H1 (cell line): ENCODE measurements at regions not wholly inside any gene's neighbourhood (a gene's known extent, or its start where the extent isn't known, plus 50 kb on each side); places are given as distances from the start of the nearest gene placed in this dataset.

ENCODE experiments used
- CTCF ChIA-PET: fragments of 300-600 bp; sonication (Branson Sonifier 250); formaldehyde crosslinking; loops from one replicate; lab custom pipeline; 2021; ENCODE audit not compliant: partially characterized antibody; lab: Charles Lee
- POLR2A ChIA-PET: fragments of 300-600 bp; sonication (Branson Sonifier 250); formaldehyde crosslinking; loops from one replicate; lab custom pipeline; 2021; ENCODE audit warnings: inconsistent platforms; ENCODE audit not compliant: partially characterized antibody; lab: Charles Lee
- DNase-seq, 2 experiments: peaks; one replicate each; pipeline versions ENCODE4 v3.0.0 to v3.0.0-alpha.2; 2010 to 2022; ENCODE audit warnings: low spot score in 2 of 2, low read depth in 1 of 2, mixed read lengths in 1 of 2
- FAIRE-seq: peaks from 2 replicates; lab custom pipeline; 2011; peaks lifted over from hg19 to GRCh38; lab: Jason Lieb, UNC
- H2AFZ ChIP-seq: 2 replicates; pipeline ENCODE4 v1.8.1; 2012; ENCODE audit warnings: low read length, inconsistent platforms
- H2AK5ac ChIP-seq: 2 replicates; pipeline ENCODE4 v1.6.1; 2013; ENCODE audit warnings: low read depth, low read length
- H2BK120ac ChIP-seq: replicated peaks from 2 replicates; pipeline ENCODE3; 2013; ENCODE audit warnings: low read depth, low read length, inconsistent platforms
- H2BK12ac ChIP-seq: 2 replicates; pipeline ENCODE4 v1.6.1; 2013; ENCODE audit warnings: low read depth, low read length
- H2BK15ac ChIP-seq: 2 replicates; pipeline ENCODE4 v1.6.1; 2013; ENCODE audit warnings: low read length
- H2BK20ac ChIP-seq: 2 replicates; pipeline ENCODE4 v1.6.1; 2013; ENCODE audit warnings: low read length
- H2BK5ac ChIP-seq: 2 replicates; pipeline ENCODE4 v1.6.1; 2013; ENCODE audit warnings: low read depth, low read length
- H3K14ac ChIP-seq: 2 replicates; pipeline ENCODE4 v1.6.1; 2013; ENCODE audit warnings: inconsistent platforms; ENCODE audit not compliant: insufficient read length
- H3K18ac ChIP-seq: 2 replicates; pipeline ENCODE4 v1.6.1; 2013; ENCODE audit warnings: low read length; ENCODE audit errors: extremely low read depth
- H3K23ac ChIP-seq: 2 replicates; pipeline ENCODE4 v1.6.1; 2013; ENCODE audit warnings: inconsistent platforms; ENCODE audit not compliant: insufficient read length
- H3K23me2 ChIP-seq: 2 replicates; pipeline ENCODE4 v1.6.1; 2013; ENCODE audit warnings: low read depth, low read length
- H3K27ac ChIP-seq: 2 replicates; pipeline ENCODE4 v1.6.1; 2011; ENCODE audit warnings: low read depth, low read length, inconsistent platforms
- H3K27me3 ChIP-seq, 4 experiments: replicated peaks in 1 of 4; 1 replicate in 1 of 4; 2 replicates in 3 of 4; pipeline versions ENCODE4 v1.6.1 to v1.8.1; 2011 to 2013; ENCODE audit warnings: low read length in 3 of 4, mild to moderate bottlenecking in 3 of 4, inconsistent platforms in 2 of 4, mixed read lengths in 2 of 4, moderate library complexity in 1 of 4; ENCODE audit not compliant: control insufficient read depth in 3 of 4, insufficient read depth in 3 of 4; ENCODE audit errors: extremely low read depth in 1 of 4
- H3K36me3 ChIP-seq, 4 experiments: 2 replicates each; pipeline versions ENCODE4 v1.6.1 to v1.8.1; 2011 to 2013; ENCODE audit warnings: mild to moderate bottlenecking in 4 of 4, low read length in 3 of 4, moderate library complexity in 2 of 4, control low read depth in 1 of 4, inconsistent platforms in 1 of 4; ENCODE audit not compliant: insufficient read depth in 4 of 4, control insufficient read depth in 2 of 4
- H3K4ac ChIP-seq: replicated peaks from 2 replicates; pipeline ENCODE3; 2013; ENCODE audit warnings: low read length, low read depth, mixed read lengths, inconsistent platforms; ENCODE audit not compliant: insufficient read length
- H3K4me1 ChIP-seq, 4 experiments: replicated peaks in 1 of 4; 1 replicate in 1 of 4; 2 replicates in 3 of 4; pipeline versions ENCODE4 v1.6.1 to v1.8.1; 2011 to 2013; ENCODE audit warnings: low read length in 3 of 4, inconsistent platforms in 2 of 4, mixed read lengths in 1 of 4; ENCODE audit not compliant: insufficient read depth in 4 of 4, control insufficient read depth in 3 of 4
- H3K4me2 ChIP-seq, 2 experiments: 2 replicates each; pipeline versions ENCODE4 v1.6.1 to v1.8.1; 2011 to 2013; ENCODE audit warnings: low read depth in 2 of 2, low read length in 2 of 2, control low read depth in 1 of 2, inconsistent platforms in 1 of 2, mild to moderate bottlenecking in 1 of 2; ENCODE audit not compliant: insufficient read depth in 1 of 2
- H3K4me3 ChIP-seq, 4 experiments: fragments of 200-600, 300-600 bp in 1 of 4; sonication (generic), shearing (Covaris generic), sonication (Bioruptor Twin) in 1 of 4; 2 replicates each; pipeline versions ENCODE4 v1.5.1 to v1.8.1; 2011 to 2016; ENCODE audit warnings: low read length in 4 of 4, low read depth in 3 of 4, control low read depth in 2 of 4, inconsistent platforms in 2 of 4, mild to moderate bottlenecking in 2 of 4, mixed read lengths in 1 of 4, moderate library complexity in 1 of 4; ENCODE audit not compliant: insufficient read depth in 2 of 4; ENCODE audit errors: extremely low read depth in 1 of 4
- H3K56ac ChIP-seq: replicated peaks from 2 replicates; pipeline ENCODE3; 2013; ENCODE audit warnings: low read depth, mild to moderate bottlenecking, mixed read lengths, low read length, inconsistent platforms; ENCODE audit not compliant: insufficient read length
- H3K79me1 ChIP-seq: 2 replicates; pipeline ENCODE4 v1.6.1; 2013; ENCODE audit warnings: low read depth, low read length, control low read depth
- H3K79me2 ChIP-seq, 2 experiments: 2 replicates each; pipeline versions ENCODE4 v1.6.1 to v1.8.1; 2012 to 2013; ENCODE audit warnings: low read length in 2 of 2, mild to moderate bottlenecking in 2 of 2, inconsistent platforms in 1 of 2; ENCODE audit not compliant: insufficient read depth in 2 of 2, control insufficient read depth in 1 of 2
- H3K9ac ChIP-seq, 4 experiments: replicated peaks in 1 of 4; 1 replicate in 1 of 4; 2 replicates in 3 of 4; pipeline versions ENCODE4 v1.6.1 to v1.8.1; 2011 to 2013; ENCODE audit warnings: low read depth in 3 of 4, low read length in 3 of 4, control low read depth in 2 of 4, mild to moderate bottlenecking in 2 of 4, moderate library complexity in 2 of 4, inconsistent platforms in 1 of 4; ENCODE audit errors: extremely low read depth in 1 of 4
- H3K9me3 ChIP-seq, 2 experiments: 2 replicates each; pipeline versions ENCODE4 v1.6.1 to v1.8.1; 2012 to 2013; ENCODE audit warnings: mild to moderate bottlenecking in 2 of 2, moderate library complexity in 2 of 2, control low read depth in 1 of 2, inconsistent platforms in 1 of 2, low read depth in 1 of 2, low read length in 1 of 2, mixed read lengths in 1 of 2; ENCODE audit not compliant: insufficient read depth in 2 of 2
- H4K20me1 ChIP-seq, 2 experiments: replicated peaks in 1 of 2; 2 replicates each; pipeline versions ENCODE3 to v1.8.1; 2011 to 2013; ENCODE audit warnings: inconsistent platforms in 2 of 2, low read length in 2 of 2, mild to moderate bottlenecking in 1 of 2; ENCODE audit not compliant: insufficient read depth in 2 of 2, control insufficient read depth in 1 of 2
- H4K5ac ChIP-seq: 2 replicates; pipeline ENCODE4 v1.6.1; 2013; ENCODE audit warnings: low read length, low read depth, mixed read lengths, inconsistent platforms; ENCODE audit not compliant: insufficient read length
- H4K8ac ChIP-seq: 2 replicates; pipeline ENCODE4 v1.8.0; 2013; ENCODE audit warnings: mild to moderate bottlenecking, moderate library complexity, low read length, inconsistent platforms; ENCODE audit not compliant: insufficient read depth; ENCODE audit errors: extremely low read depth
- H4K91ac ChIP-seq: replicated peaks from 2 replicates; pipeline ENCODE3; 2013; ENCODE audit warnings: low read length, mixed read lengths, inconsistent platforms; ENCODE audit not compliant: insufficient read length
- ASH2L ChIP-seq: fragments of 200-600, 300-600 bp; sonication (generic); IDR thresholded peaks from one replicate; pipeline ENCODE4 v1.7.1; 2017; ENCODE audit warnings: low read length
- CBX5 ChIP-seq: fragments of 300-800, 300-1000 bp; sonication (generic); IDR thresholded peaks from 2 replicates; pipeline ENCODE4 v1.7.1; 2016; ENCODE audit warnings: antibody characterized with exemption, low read length, low read depth
- CEBPB ChIP-seq: IDR thresholded peaks from 2 replicates; pipeline ENCODE4 v1.6.1; 2012; ENCODE audit warnings: low read depth, low read length
- CHD2 ChIP-seq: IDR thresholded peaks from 2 replicates; pipeline ENCODE4 v1.6.1; 2012; ENCODE audit warnings: low read length, improper control_type of control experiment
- EGR1 ChIP-seq: IDR thresholded peaks from 2 replicates; pipeline ENCODE4 v1.6.1; 2011; ENCODE audit warnings: low read depth, low read length, borderline replicate concordance
- GTF2F1 ChIP-seq: IDR thresholded peaks from 2 replicates; pipeline ENCODE4 v1.6.1; 2012; ENCODE audit warnings: low read depth, low read length, improper control_type of control experiment, borderline replicate concordance
- KDM4A ChIP-seq: IDR thresholded peaks from one replicate; pipeline ENCODE4 v1.7.1; 2012; ENCODE audit warnings: low read depth, mild to moderate bottlenecking, moderate library complexity, low read length, inconsistent platforms; ENCODE audit not compliant: severe bottlenecking
- MAFK ChIP-seq: IDR thresholded peaks from 2 replicates; pipeline ENCODE4 v1.6.1; 2012; ENCODE audit warnings: low read depth, mild to moderate bottlenecking, improper control_type of control experiment, low read length
- NANOG ChIP-seq: IDR thresholded peaks from 2 replicates; pipeline ENCODE4 v1.6.1; 2011; ENCODE audit warnings: low read length, low read depth, mild to moderate bottlenecking, inconsistent platforms; ENCODE audit not compliant: insufficient read depth, poor library complexity, severe bottlenecking
- NRF1 ChIP-seq: IDR thresholded peaks from 2 replicates; pipeline ENCODE4 v1.6.1; 2011; ENCODE audit warnings: mild to moderate bottlenecking, low read depth, low read length, improper control_type of control experiment
- PHF8 ChIP-seq: fragments of 200-600 bp; sonication (generic); conservative IDR thresholded peaks from 2 replicates; pipeline ENCODE4 v1.7.1; 2012; ENCODE audit warnings: low read depth, mild to moderate bottlenecking, inconsistent platforms, low read length, moderate library complexity
- POU5F1 ChIP-seq: IDR thresholded peaks from 2 replicates; pipeline ENCODE4 v1.6.1; 2011; ENCODE audit warnings: low read depth, mild to moderate bottlenecking, low read length, moderate library complexity
- SP1 ChIP-seq: IDR thresholded peaks from 2 replicates; pipeline ENCODE4 v1.6.1; 2011; ENCODE audit warnings: low read depth, low read length
- SP4 ChIP-seq: IDR thresholded peaks from 2 replicates; pipeline ENCODE4 v1.6.1; 2012; ENCODE audit warnings: low read length, inconsistent platforms
- WGBS, 2 experiments: shearing (Covaris generic) in 1 of 2; methylation state at CpG; one replicate each; pipeline versions ENCODE4 v1.1.6 to v1.1.7; 2013 to 2015; ENCODE audit warnings: low lambda C conversion rate in 2 of 2, mixed read lengths in 2 of 2, inconsistent platforms in 1 of 2, low coverage in 1 of 2, missing lambda C conversion rate in 1 of 2; ENCODE audit not compliant: insufficient replicate concordance in 2 of 2, insufficient coverage in 1 of 2, insufficient read length in 1 of 2; ENCODE audit errors: extremely low coverage in 1 of 2, missing lambda C conversion rate in 1 of 2; 5-methylcytosine and 5-hydroxymethylcytosine counted together
- TF ChIP-seq, protein P1 (sequence below): IDR thresholded peaks from 2 replicates; pipeline ENCODE4 v1.6.1; 2011; ENCODE audit warnings: low read depth, mild to moderate bottlenecking, low read length; ENCODE audit not compliant: insufficient read depth

DNA sequence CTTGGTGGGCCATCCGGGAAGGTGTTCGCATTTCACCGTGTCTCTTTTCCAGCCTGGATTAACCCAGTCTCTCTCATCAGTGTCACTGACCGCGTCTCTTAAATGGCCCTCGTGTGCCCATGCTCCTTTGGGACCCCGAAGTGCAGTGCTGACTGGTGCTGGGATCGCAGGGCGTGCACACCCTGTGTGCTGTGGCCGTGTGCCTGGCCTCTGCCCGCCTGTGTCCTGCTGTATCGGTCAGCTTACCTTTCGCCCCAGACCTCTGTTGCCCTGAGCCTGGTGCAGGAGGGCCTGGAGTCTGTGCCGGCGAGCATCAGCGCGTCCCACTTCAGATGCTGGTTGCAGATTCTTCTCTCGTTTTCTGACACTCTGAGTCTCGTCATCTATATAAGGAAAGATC lies 68.3 kb upstream of the HGFAC start:
- Histone ChIP-seq H2BK15ac (no peak overlapping the region), H4K91ac (no peak overlapping the region), H3K9me3 (no peaks in the 10 kb centered on the region), H3K27ac (no peak overlapping the region), H3K18ac (no peak overlapping the region), H3K4ac (no peak overlapping the region), H3K4me1 (peaks cover 7 to 27% (median 18%) of the 10 kb centered on the region in 4 experiments), H3K79me1 (peaks cover 4% of the 10 kb centered on the region), H4K5ac (no peak overlapping the region), H4K20me1 (peaks cover 15 to 17% of the 10 kb centered on the region in 2 experiments), H4K8ac (no peak overlapping the region; the same call in 1 of the 2 replicates), H3K14ac (no peak overlapping the region), H3K56ac (no peak overlapping the region), H2BK12ac (no peak overlapping the region), H3K36me3 (no peaks in the 10 kb centered on the region; a peak in 1 of 8 replicates), H3K23me2 (peaks cover 6% of the 10 kb centered on the region; the same call in 1 of the 2 replicates), H3K79me2 (no peaks in the 10 kb centered on the region), H3K9ac (no peak overlapping the region), H2BK20ac (no peak overlapping the region), H2BK120ac (no peak overlapping the region), H3K4me2 (no peak overlapping the region), H3K4me3 (no peak overlapping the region), H3K27me3 (peaks cover 0 to 13% (median 10%) of the 10 kb centered on the region in 4 experiments; a peak in 3 of 7 replicates), H3K23ac (no peak overlapping the region), H2AFZ (no peak overlapping the region), H2AK5ac (0 out of 2 replicates have a peak overlapping the region, but pooled peaks have one; percentile 33), H2BK5ac (no peak overlapping the region; the same call in 1 of the 2 replicates)
- DNase-seq, result no peak
- ChIA-PET POLR2A (interaction anchor here (1.0 to 1.1 kb wide), 2 partner anchors 13 to 123 kb away, joined by 3 read pairs; no protein-coding TSS in a partner anchor), CTCF (interaction anchor here (1.0 to 1.5 kb wide), 3 partner anchors 17 to 69 kb away, joined by 3 to 6 read pairs (median 3); no protein-coding TSS in a partner anchor)
- FAIRE-seq, result no peak
- 92% methylated on average over 19 of the region's 19 CpGs; no CpG with 5 or more reads in 1 of the 2 experiments for WGBS, 2 experiments
- TF ChIP-seq MAFK (no peak), PHF8 (no peak), POU5F1 (no peak), KDM4A (no peak), CBX5 (no peak), CEBPB (no peak), GTF2F1 (no peak), EGR1 (no peak), SP4 (no peak), ASH2L (no peak), SP1 (no peak), CHD2 (no peak), NANOG (no peak), NRF1 (no peak)
- TF ChIP-seq, protein P1, sequence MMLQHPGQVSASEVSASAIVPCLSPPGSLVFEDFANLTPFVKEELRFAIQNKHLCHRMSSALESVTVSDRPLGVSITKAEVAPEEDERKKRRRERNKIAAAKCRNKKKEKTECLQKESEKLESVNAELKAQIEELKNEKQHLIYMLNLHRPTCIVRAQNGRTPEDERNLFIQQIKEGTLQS, result no peak
